GM18873 (cell line): ENCODE measurements at regions not wholly inside any gene's neighbourhood (a gene's known extent, or its start where the extent isn't known, plus 50 kb on each side); places are given as distances from the start of the nearest gene placed in this dataset.
A peak's percentile ranks its signal among the peaks of the same experiment; 100 is the strongest.

Source experiments
- ATAC-seq: cut with Tn5 transposase; IDR thresholded peaks from one replicate; pipeline ENCODE4 v1.9.1; 2021; ENCODE audit warnings: mild to moderate bottlenecking, moderate library complexity, moderate number of reproducible peaks; ENCODE audit not compliant: unreplicated experiment, low FRiP score

- no peak for ATAC-seq
These were observed 185.8 kb upstream of the SPAG17 start for GRCh38 chr1:118370861-118371260.

GRCh38 chr1:118366286-118366685 lies 181.3 kb upstream of the SPAG17 start:
- ATAC-seq, result no peak

- no peak for ATAC-seq
These were observed 179.9 kb upstream of the SPAG17 start for GRCh38 chr1:118364882-118365281.

- no peak for ATAC-seq
These were observed 178.4 kb upstream of the SPAG17 start for GRCh38 chr1:118363396-118363795.

GRCh38 chr1:118360817-118361216 lies 175.8 kb upstream of the SPAG17 start:
- ATAC-seq, result no peak

- no peak for ATAC-seq
These were observed 161.9 kb upstream of the SPAG17 start for GRCh38 chr1:118346936-118347335.

GRCh38 chr1:118340928-118341910 lies 156.2 kb upstream of the SPAG17 start:
- ATAC-seq, result no peak

GRCh38 chr1:118339400-118340124 lies 154.5 kb upstream of the SPAG17 start:
- ATAC-seq, result no peak

GRCh38 chr1:118338936-118339335 lies 153.9 kb upstream of the SPAG17 start:
- no peak for ATAC-seq

- no peak for ATAC-seq
These were observed 152.3 kb upstream of the SPAG17 start for GRCh38 chr1:118337346-118337745.

- peak; percentile 94 for ATAC-seq
These were observed 150.3 kb upstream of the SPAG17 start for GRCh38 chr1:118335331-118335732.

GRCh38 chr1:118334506-118334905 lies 149.5 kb upstream of the SPAG17 start:
- no peak for ATAC-seq

- ATAC-seq, result no peak
These were observed 148.7 kb upstream of the SPAG17 start for GRCh38 chr1:118333601-118334210.

GRCh38 chr1:118326960-118327629 lies 142.1 kb upstream of the SPAG17 start:
- ATAC-seq, result no peak

- ATAC-seq, result no peak
These were observed 140.7 kb upstream of the SPAG17 start for GRCh38 chr1:118325550-118326225.

GRCh38 chr1:118323246-118323645 lies 138.2 kb upstream of the SPAG17 start:
- ATAC-seq, result no peak

GRCh38 chr1:118322331-118322730 lies 137.3 kb upstream of the SPAG17 start:
- ATAC-seq, result no peak

- ATAC-seq, result no peak
These were observed 136.8 kb upstream of the SPAG17 start for GRCh38 chr1:118321840-118322239.

- ATAC-seq, result no peak
These were observed 133.0 kb upstream of the SPAG17 start for GRCh38 chr1:118317842-118318614.
